SK-N-MC (cell line): ENCODE measurements at regions not wholly inside any gene's neighbourhood (a gene's known extent, or its start where the extent isn't known, plus 50 kb on each side); places are given as distances from the start of the nearest gene placed in this dataset.

ENCODE experiments used
- EZH2 ChIP-seq: fragments of 200-600 bp; sonication (generic); IDR thresholded peaks from one replicate; pipeline ENCODE4 v1.6.1; 2017; ENCODE audit warnings: antibody characterized with exemption
- POLR2AphosphoS5 ChIP-seq: IDR thresholded peaks from 2 replicates; pipeline ENCODE4 v1.6.1; 2012; ENCODE audit warnings: mild to moderate bottlenecking, low read depth, low read length, borderline replicate concordance

GRCh38 chr12:115357681-115358080 is 673.7 kb upstream of the TBX3 start:
- TF ChIP-seq EZH2 (no peak), POLR2AphosphoS5 (no peak)
